HG03575 (cell line): ENCODE measurements at regions not wholly inside any gene's neighbourhood (a gene's known extent, or its start where the extent isn't known, plus 50 kb on each side); places are given as distances from the start of the nearest gene placed in this dataset.
A peak's percentile ranks its signal among the peaks of the same experiment; 100 is the strongest.

Source experiments
- ATAC-seq: cut with Tn5 transposase; IDR thresholded peaks from one replicate; pipeline ENCODE4 v1.9.1; 2021; ENCODE audit not compliant: unreplicated experiment, insufficient number of reproducible peaks, low FRiP score; ENCODE audit errors: extremely low read depth

DNA sequence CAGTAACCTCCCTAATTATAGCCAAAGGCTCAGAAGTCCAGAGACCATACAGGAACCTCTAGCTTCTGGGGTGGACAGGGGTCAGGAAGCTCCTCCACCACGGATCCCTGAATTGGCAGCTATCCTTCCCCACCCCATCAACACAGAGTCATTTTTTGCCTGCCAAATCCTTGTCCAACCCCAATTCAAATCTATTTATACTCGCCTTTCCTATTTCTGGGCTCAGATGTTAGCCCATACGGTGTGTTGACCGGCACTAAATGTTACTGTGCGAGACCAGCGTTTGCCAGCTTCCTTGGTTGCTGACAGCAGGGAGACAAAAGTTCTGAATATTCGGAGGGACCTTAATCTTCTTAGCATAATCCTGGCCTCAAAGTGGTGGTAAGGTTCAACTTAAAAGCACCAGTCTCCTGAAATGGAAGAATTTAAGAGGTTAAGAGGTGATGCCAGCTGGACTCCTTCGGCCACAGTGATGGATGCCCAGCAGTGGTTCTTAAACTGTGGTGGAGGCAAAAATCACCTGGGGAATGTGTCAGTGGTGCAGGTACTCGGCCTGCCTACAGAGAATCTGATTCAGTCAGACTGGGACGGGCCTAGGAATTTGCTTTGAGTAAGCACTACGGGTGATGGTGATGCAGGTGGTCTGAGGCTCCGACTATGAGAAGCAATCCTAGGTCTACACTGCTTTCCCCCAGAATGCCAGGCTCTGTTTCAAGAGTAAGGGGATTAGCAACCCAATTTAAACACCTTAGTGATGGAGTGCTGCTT is 204.8 kb upstream of the MEF2C start:
- no peak for ATAC-seq

GRCh38 chr5:89087128-89087527 is 204.1 kb upstream of the MEF2C start:
- ATAC-seq: no peak

DNA sequence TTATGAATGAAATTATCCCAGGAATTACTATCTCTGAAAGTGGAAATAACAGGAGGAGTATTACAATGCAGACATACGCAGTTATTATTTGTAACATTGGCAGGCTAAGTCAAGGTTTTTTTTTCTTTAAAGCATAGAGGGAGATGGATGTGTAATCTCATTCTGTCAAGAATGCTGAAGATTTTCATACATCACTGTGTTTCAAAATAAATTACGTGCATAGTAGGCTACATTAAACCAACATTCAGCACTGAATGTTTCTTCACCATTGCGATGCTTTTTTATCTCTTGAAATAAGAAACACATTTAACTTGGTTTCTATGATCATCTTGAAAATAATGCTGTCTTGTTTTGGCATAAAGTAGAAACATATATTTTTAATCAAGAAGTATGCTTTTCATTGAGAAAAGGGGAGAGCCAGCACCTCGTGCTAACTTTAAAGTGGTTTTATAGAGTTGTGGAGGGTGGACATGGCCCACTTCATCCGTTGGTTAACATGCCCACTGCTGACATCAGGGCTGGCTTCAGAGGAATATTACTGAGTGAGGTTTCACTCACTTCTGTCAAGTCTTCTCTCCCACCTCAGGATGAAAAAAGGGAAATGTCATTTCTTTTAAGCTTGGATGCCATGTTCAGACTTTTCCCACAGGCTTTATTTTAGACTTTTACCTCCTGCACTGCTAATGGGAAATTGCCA is 203.6 kb upstream of the MEF2C start:
- ATAC-seq: no peak

DNA sequence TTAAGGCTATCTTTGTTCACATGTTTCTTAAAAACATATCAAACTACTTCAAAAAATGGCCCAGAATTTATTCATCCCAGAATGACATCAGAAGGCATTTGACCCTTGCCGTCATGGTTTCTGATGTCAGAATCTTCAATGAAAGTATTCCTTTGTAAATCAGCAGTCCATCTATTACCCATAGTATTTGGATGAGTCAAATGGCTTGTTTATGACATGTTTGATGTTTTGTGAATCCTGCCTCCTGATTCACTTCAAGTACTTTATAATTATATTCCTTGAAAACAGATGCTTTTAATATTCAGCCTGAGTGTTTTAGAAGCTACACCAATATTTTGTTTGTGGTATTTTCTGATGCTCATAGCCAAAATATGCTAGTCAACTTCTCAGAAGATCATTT is 200.8 kb upstream of the MEF2C start:
- ATAC-seq: no peak

DNA sequence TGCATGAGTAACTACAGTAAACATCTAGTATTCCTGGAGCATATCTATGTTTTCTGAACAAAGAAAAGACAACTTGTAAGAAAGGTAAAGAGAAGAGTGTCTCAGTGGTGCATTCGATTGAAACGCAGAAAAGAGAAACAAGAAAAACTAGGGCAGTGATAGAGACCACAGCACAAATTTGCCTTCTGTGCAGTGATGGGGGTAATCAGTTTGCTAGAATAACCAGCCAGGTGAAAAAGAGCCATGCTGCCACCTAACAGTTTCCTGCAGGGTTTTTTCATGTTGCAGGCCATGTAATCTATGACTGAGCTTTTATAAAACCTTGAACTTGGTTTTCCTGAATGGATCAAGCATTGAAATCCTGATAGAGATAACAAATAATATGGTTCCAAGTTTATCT is 198.4 kb upstream of the MEF2C start:
- peak; percentile 64 for ATAC-seq

- ATAC-seq: no peak
Measured at GRCh38 chr5:89080467-89081116, 197.6 kb upstream of the MEF2C start.

- no peak for ATAC-seq
Measured at GRCh38 chr5:89072842-89073672, 190.1 kb upstream of the MEF2C start.

GRCh38 chr5:89071941-89072331 is 189.0 kb upstream of the MEF2C start:
- peak; percentile 51 for ATAC-seq

GRCh38 chr5:89071101-89071940 is 188.3 kb upstream of the MEF2C start:
- peak; percentile 32 for ATAC-seq

GRCh38 chr5:89069591-89069990 is 186.6 kb upstream of the MEF2C start:
- ATAC-seq: no peak

DNA sequence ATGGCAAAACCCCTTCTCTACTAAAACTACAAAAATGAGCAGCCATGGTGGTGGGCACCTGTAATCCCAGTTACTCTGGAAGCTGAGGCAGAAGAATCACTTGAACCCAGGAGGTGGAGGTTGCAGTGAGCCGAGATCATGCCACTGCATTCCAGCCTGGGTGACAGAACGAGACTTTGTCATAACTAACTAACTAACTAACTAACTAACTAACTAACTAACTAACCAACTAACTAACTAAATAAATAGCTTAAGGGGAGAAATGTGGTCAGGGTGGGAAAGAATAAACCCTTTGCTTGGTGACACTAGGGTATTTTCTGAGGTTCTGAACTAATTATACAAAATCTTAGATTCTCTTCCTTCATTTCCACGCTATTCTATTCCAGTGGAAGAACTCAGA is 184.4 kb upstream of the MEF2C start:
- ATAC-seq: no peak

DNA sequence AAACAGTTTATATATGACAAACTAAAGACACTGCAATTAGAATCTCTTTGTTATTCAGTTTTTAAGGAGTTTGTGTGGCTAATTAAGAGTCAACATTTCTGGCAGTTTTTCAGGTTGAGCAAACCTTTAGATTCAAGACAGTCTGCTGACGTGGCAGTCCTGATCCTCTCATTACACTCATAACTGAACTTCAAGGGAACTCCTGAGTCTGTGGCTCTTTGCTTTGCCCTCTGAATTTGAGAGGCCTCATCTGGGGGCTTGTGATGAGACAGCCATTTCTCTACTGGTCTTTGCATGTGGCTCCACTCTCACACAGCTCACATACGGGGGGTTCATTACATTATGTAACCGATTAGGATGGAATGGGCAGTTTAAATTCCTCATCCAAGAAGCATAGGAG is 182.9 kb upstream of the MEF2C start:
- ATAC-seq: peak; percentile 70

GRCh38 chr5:89064736-89065135 is 181.8 kb upstream of the MEF2C start:
- ATAC-seq: no peak

DNA sequence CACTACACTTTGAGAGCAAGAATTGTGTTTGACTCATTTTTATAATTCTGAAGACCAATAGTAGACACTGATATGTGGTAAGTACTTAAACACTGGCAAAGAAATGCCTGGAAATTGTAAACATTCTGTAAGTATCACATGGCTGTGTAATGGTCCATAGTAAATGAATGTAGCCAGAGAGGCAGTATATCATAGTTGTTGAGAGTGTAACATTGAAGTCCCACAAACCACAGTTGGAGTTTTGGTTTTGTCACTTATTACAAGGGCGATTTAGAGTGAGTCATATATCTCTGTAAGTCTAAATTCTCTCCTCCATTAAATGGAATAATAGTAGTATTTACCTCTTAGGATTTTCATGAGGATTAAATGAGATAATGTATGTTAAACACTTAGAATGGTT is 181.1 kb upstream of the MEF2C start:
- ATAC-seq: no peak

DNA sequence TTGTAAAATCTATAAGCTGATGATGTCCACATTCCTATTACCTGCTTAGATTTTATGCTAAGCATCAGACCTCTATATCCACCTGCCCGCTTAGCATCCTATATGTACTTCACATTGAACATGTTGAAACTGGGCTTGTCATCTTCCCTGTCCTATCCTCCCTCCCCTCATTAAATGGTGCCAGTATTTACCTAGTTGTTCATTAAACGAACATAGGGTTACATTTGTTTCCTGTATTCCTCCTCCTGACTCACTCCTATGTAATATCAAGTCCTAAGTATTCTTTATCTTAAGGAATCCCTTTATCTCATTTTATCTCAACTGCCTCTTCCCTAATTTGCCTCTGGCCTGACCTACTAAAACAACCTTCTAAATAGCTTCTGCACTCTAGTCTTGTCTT is 177.8 kb upstream of the MEF2C start:
- ATAC-seq: no peak

GRCh38 chr5:89059274-89059673 is 176.3 kb upstream of the MEF2C start:
- ATAC-seq: no peak

GRCh38 chr5:89055695-89056085 is 172.7 kb upstream of the MEF2C start:
- ATAC-seq: no peak

GRCh38 chr5:89055015-89055694 is 172.2 kb upstream of the MEF2C start:
- ATAC-seq: no peak
